ENCODE measurements at regions not wholly inside any gene's neighbourhood (a gene's known extent, or its start where the extent isn't known, plus 50 kb on each side); places are given as distances from the start of the nearest gene placed in this dataset.

- Histone ChIP-seq H3K4me1 (ENCODE audit: control insufficient read depth, insufficient read depth, low read length) (no peaks in the 10 kb centered on the region), H3K9me3 (replicated peaks; ENCODE audit: control insufficient read depth, low read depth, low read length) (no peaks in the 10 kb centered on the region), H3K27me3 (ENCODE audit: control insufficient read depth, insufficient read depth, low read length) (peaks cover 6% of the 10 kb centered on the region), H3K4me3 (ENCODE audit: low read length) (no peak overlapping the region), H3K27ac (ENCODE audit: low read length) (no peak overlapping the region), H3K36me3 (ENCODE audit: control insufficient read depth, insufficient read depth, low read length) (no peaks in the 10 kb centered on the region)
- DNase-seq: no peak
- WGBS (ENCODE audit: insufficient coverage): no CpG with 5 or more reads among the region's 2 CpGs
These were observed 550.6 kb downstream of the MATN1 start for GRCh38 chr1:30172757-30173156.

GRCh38 chr1:30172299-30172694, 551.1 kb downstream of the MATN1 start:
- Histone ChIP-seq H3K4me1 (ENCODE audit: control insufficient read depth, insufficient read depth, low read length) (no peaks in the 10 kb centered on the region), H3K27me3 (ENCODE audit: control insufficient read depth, insufficient read depth, low read length) (peaks cover 6% of the 10 kb centered on the region), H3K9me3 (replicated peaks; ENCODE audit: control insufficient read depth, low read depth, low read length) (no peaks in the 10 kb centered on the region), H3K4me3 (ENCODE audit: low read length) (no peak overlapping the region), H3K36me3 (ENCODE audit: control insufficient read depth, insufficient read depth, low read length) (no peaks in the 10 kb centered on the region), H3K27ac (ENCODE audit: low read length) (no peak overlapping the region)
- 64% methylated on average over 4 of the region's 5 CpGs for WGBS (ENCODE audit: insufficient coverage)
- DNase-seq: no peak

GRCh38 chr1:30171537-30172298, 551.7 kb downstream of the MATN1 start:
- no peak overlapping the region for H3K27ac ChIP-seq (ENCODE audit: low read length)
- no peaks in the 10 kb centered on the region for H3K36me3 ChIP-seq (ENCODE audit: control insufficient read depth, insufficient read depth, low read length)
- no peaks in the 10 kb centered on the region for H3K4me1 ChIP-seq (ENCODE audit: control insufficient read depth, insufficient read depth, low read length)
- no peak overlapping the region for H3K4me3 ChIP-seq (ENCODE audit: low read length)
- H3K27me3 ChIP-seq (ENCODE audit: control insufficient read depth, insufficient read depth, low read length): peaks cover 6% of the 10 kb centered on the region
- H3K9me3 ChIP-seq (replicated peaks; ENCODE audit: control insufficient read depth, low read depth, low read length): no peaks in the 10 kb centered on the region
- 35% methylated on average over 8 of the region's 9 CpGs for WGBS (ENCODE audit: insufficient coverage)
- no peak for DNase-seq

- H3K27ac ChIP-seq (ENCODE audit: low read length): no peak overlapping the region
- DNase-seq: no peak
- no peak overlapping the region for H3K4me3 ChIP-seq (ENCODE audit: low read length)
- peaks cover 6% of the 10 kb centered on the region for H3K27me3 ChIP-seq (ENCODE audit: control insufficient read depth, insufficient read depth, low read length)
- H3K9me3 ChIP-seq (replicated peaks; ENCODE audit: control insufficient read depth, low read depth, low read length): no peaks in the 10 kb centered on the region
- 79% methylated on average over 4 of the region's 4 CpGs for WGBS (ENCODE audit: insufficient coverage)
- no peaks in the 10 kb centered on the region for H3K36me3 ChIP-seq (ENCODE audit: control insufficient read depth, insufficient read depth, low read length)
- H3K4me1 ChIP-seq (ENCODE audit: control insufficient read depth, insufficient read depth, low read length): no peaks in the 10 kb centered on the region
These were observed 554.1 kb downstream of the MATN1 start for GRCh38 chr1:30169269-30169668.

DNA sequence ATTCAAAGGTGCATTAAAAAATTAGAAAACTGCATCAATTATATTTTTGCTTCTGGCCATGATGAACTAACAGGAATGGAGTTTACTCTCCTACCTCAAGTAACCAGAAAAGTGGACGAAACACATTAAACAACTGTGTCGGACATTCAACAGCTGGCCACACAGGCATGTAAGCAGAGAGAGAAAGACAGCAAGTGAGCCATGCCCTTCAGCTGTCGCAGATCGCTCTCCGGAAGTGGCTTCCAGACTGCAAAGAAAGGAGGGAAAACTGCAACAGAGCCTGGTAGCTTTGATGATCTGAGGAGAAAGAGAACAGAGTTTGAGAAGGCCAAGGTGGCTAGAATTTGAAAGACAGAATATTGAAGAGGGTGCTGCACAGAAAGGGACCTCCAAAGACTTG, 557.2 kb downstream of the MATN1 start:
- H3K4me3 ChIP-seq (ENCODE audit: low read length): no peak overlapping the region
- H3K27me3 ChIP-seq (ENCODE audit: control insufficient read depth, insufficient read depth, low read length): peaks cover 3% of the 10 kb centered on the region
- no peaks in the 10 kb centered on the region for H3K9me3 ChIP-seq (replicated peaks; ENCODE audit: control insufficient read depth, low read depth, low read length)
- peak; percentile 54 for DNase-seq
- 50% methylated on average over 5 of the region's 5 CpGs for WGBS (ENCODE audit: insufficient coverage)
- no peaks in the 10 kb centered on the region for H3K36me3 ChIP-seq (ENCODE audit: control insufficient read depth, insufficient read depth, low read length)
- H3K27ac ChIP-seq (ENCODE audit: low read length): no peak overlapping the region
- no peaks in the 10 kb centered on the region for H3K4me1 ChIP-seq (ENCODE audit: control insufficient read depth, insufficient read depth, low read length)

- Histone ChIP-seq H3K4me3 (ENCODE audit: low read length) (no peak overlapping the region), H3K27me3 (ENCODE audit: control insufficient read depth, insufficient read depth, low read length) (peaks cover 3% of the 10 kb centered on the region), H3K27ac (ENCODE audit: low read length) (no peak overlapping the region), H3K4me1 (ENCODE audit: control insufficient read depth, insufficient read depth, low read length) (no peaks in the 10 kb centered on the region), H3K36me3 (ENCODE audit: control insufficient read depth, insufficient read depth, low read length) (no peaks in the 10 kb centered on the region), H3K9me3 (replicated peaks; ENCODE audit: control insufficient read depth, low read depth, low read length) (no peaks in the 10 kb centered on the region)
- DNase-seq: no peak
- WGBS (ENCODE audit: insufficient coverage): 84% methylated on average over 4 of the region's 4 CpGs
These were observed 558.3 kb downstream of the MATN1 start for GRCh38 chr1:30165116-30165515.

GRCh38 chr1:30164693-30165092, 558.7 kb downstream of the MATN1 start:
- WGBS (ENCODE audit: insufficient coverage): 57% methylated on average over 2 of the region's 4 CpGs
- Histone ChIP-seq H3K36me3 (ENCODE audit: control insufficient read depth, insufficient read depth, low read length) (no peaks in the 10 kb centered on the region), H3K27ac (ENCODE audit: low read length) (no peak overlapping the region), H3K4me1 (ENCODE audit: control insufficient read depth, insufficient read depth, low read length) (no peaks in the 10 kb centered on the region), H3K4me3 (ENCODE audit: low read length) (no peak overlapping the region), H3K27me3 (ENCODE audit: control insufficient read depth, insufficient read depth, low read length) (peaks cover 3% of the 10 kb centered on the region), H3K9me3 (replicated peaks; ENCODE audit: control insufficient read depth, low read depth, low read length) (no peaks in the 10 kb centered on the region)
- DNase-seq: no peak

DNA sequence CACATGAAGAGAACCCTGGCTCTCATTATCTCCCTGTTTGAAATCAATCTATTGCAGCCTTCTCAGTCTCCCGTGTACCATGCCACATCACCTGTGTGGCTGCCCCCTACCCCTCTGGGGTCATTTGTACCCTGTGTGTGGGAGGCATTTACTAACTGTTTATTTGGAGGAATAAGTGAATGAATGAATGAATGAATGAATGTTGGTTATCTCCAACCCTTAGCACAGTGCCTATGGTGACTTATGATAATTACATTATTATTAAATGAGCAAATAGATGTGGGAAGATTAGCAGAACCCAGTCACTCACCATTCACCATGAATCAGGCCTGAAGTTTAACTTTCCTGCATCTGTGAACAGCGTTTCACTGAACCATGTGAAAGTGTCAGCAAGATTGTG, 560.8 kb downstream of the MATN1 start:
- no CpG with 5 or more reads among the region's 2 CpGs for WGBS (ENCODE audit: insufficient coverage)
- H3K9me3 ChIP-seq (replicated peaks; ENCODE audit: control insufficient read depth, low read depth, low read length): no peaks in the 10 kb centered on the region
- no peaks in the 10 kb centered on the region for H3K27me3 ChIP-seq (ENCODE audit: control insufficient read depth, insufficient read depth, low read length)

GRCh38 chr1:30161953-30162352, 561.4 kb downstream of the MATN1 start:
- Histone ChIP-seq H3K4me3 (ENCODE audit: low read length) (no peak overlapping the region), H3K9me3 (replicated peaks; ENCODE audit: control insufficient read depth, low read depth, low read length) (no peaks in the 10 kb centered on the region), H3K27ac (ENCODE audit: low read length) (no peak overlapping the region), H3K27me3 (ENCODE audit: control insufficient read depth, insufficient read depth, low read length) (no peaks in the 10 kb centered on the region), H3K36me3 (ENCODE audit: control insufficient read depth, insufficient read depth, low read length) (no peaks in the 10 kb centered on the region), H3K4me1 (ENCODE audit: control insufficient read depth, insufficient read depth, low read length) (no peaks in the 10 kb centered on the region)
- 49% methylated on average over 6 of the region's 6 CpGs for WGBS (ENCODE audit: insufficient coverage)
- no peak for DNase-seq

More for the DNA sequence above, 560.8 kb downstream of the MATN1 start:
- Histone ChIP-seq H3K4me1 (ENCODE audit: control insufficient read depth, insufficient read depth, low read length) (no peaks in the 10 kb centered on the region), H3K27ac (ENCODE audit: low read length) (no peak overlapping the region), H3K4me3 (ENCODE audit: low read length) (no peak overlapping the region), H3K36me3 (ENCODE audit: control insufficient read depth, insufficient read depth, low read length) (no peaks in the 10 kb centered on the region)
- no peak for DNase-seq

GRCh38 chr1:30160999-30161689, 562.2 kb downstream of the MATN1 start:
- H3K4me1 ChIP-seq (ENCODE audit: control insufficient read depth, insufficient read depth, low read length): no peaks in the 10 kb centered on the region
- H3K27ac ChIP-seq (ENCODE audit: low read length): no peak overlapping the region
- no peak for DNase-seq
- no peaks in the 10 kb centered on the region for H3K36me3 ChIP-seq (ENCODE audit: control insufficient read depth, insufficient read depth, low read length)
- H3K4me3 ChIP-seq (ENCODE audit: low read length): no peak overlapping the region
- H3K27me3 ChIP-seq (ENCODE audit: control insufficient read depth, insufficient read depth, low read length): no peaks in the 10 kb centered on the region
- WGBS (ENCODE audit: insufficient coverage): 96% methylated on average over 8 of the region's 12 CpGs
- no peaks in the 10 kb centered on the region for H3K9me3 ChIP-seq (replicated peaks; ENCODE audit: control insufficient read depth, low read depth, low read length)
